Endothelial cell (in vitro differentiated cells): ENCODE measurements at regions not wholly inside any gene's neighbourhood (a gene's known extent, or its start where the extent isn't known, plus 50 kb on each side); places are given as distances from the start of the nearest gene placed in this dataset.

ENCODE experiments used
- DNase-seq: peaks from one replicate; pipeline ENCODE4 v3.0.0; 2021; ENCODE audit warnings: low spot score
- H3K27ac Mint-ChIP-seq: one replicate; pipeline ENCODE4 v1.8.0; 2021; ENCODE audit warnings: mixed read lengths, inconsistent platforms; ENCODE audit not compliant: unreplicated experiment
- H3K27me3 Mint-ChIP-seq: one replicate; pipeline ENCODE4 v1.8.0; 2021; ENCODE audit warnings: mild to moderate bottlenecking, moderate library complexity, mixed read lengths, inconsistent platforms; ENCODE audit not compliant: unreplicated experiment
- H3K36me3 Mint-ChIP-seq: one replicate; pipeline ENCODE4 v1.8.0; 2021; ENCODE audit warnings: mild to moderate bottlenecking, low read depth, mixed read lengths, inconsistent platforms; ENCODE audit not compliant: unreplicated experiment
- H3K4me1 Mint-ChIP-seq: one replicate; pipeline ENCODE4 v1.8.0; 2021; ENCODE audit warnings: mild to moderate bottlenecking, mixed read lengths, inconsistent platforms; ENCODE audit not compliant: unreplicated experiment
- H3K4me3 Mint-ChIP-seq: one replicate; pipeline ENCODE4 v1.8.0; 2021; ENCODE audit warnings: mild to moderate bottlenecking, mixed read lengths, inconsistent platforms; ENCODE audit not compliant: unreplicated experiment
- H3K9me3 Mint-ChIP-seq: one replicate; pipeline ENCODE4 v1.8.0; 2021; ENCODE audit warnings: mixed read lengths, inconsistent platforms; ENCODE audit not compliant: unreplicated experiment
- TF ChIP-seq, protein P1 (sequence below): fragments of 200-600 bp; sonication (generic); IDR thresholded peaks from one replicate; pipeline ENCODE4 v1.5.0; 2021; ENCODE audit warnings: antibody characterized with exemption; ENCODE audit not compliant: unreplicated experiment

DNA sequence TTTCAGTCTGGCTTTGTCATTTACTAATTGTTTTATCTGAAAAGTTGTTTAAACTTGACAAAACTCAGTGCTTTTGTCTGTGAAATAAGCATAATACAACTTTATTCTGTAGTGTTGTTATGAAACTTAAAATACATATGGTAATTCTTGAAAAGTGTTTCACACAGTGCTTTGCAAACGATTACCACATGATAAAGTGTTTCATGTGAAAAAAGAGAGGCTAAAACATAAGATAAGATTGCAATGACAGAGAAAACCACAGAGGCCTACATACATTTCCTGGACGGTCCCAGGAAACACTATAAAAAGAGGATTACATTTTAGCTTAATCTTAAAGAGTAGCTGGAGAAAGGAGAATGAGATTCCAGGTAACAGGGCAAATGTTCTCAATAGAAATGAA, 1934.6 kb upstream of the LRRTM1 start:
- H3K27ac Mint-ChIP-seq, result no peak overlapping the region
- H3K4me3 Mint-ChIP-seq, result no peak overlapping the region
- DNase-seq, result no peak
- no peaks in the 10 kb centered on the region for H3K36me3 Mint-ChIP-seq
- H3K4me1 Mint-ChIP-seq, result no peaks in the 10 kb centered on the region
- H3K9me3 Mint-ChIP-seq, result no peaks in the 10 kb centered on the region
- H3K27me3 Mint-ChIP-seq, result no peaks in the 10 kb centered on the region
- TF ChIP-seq, protein P1, sequence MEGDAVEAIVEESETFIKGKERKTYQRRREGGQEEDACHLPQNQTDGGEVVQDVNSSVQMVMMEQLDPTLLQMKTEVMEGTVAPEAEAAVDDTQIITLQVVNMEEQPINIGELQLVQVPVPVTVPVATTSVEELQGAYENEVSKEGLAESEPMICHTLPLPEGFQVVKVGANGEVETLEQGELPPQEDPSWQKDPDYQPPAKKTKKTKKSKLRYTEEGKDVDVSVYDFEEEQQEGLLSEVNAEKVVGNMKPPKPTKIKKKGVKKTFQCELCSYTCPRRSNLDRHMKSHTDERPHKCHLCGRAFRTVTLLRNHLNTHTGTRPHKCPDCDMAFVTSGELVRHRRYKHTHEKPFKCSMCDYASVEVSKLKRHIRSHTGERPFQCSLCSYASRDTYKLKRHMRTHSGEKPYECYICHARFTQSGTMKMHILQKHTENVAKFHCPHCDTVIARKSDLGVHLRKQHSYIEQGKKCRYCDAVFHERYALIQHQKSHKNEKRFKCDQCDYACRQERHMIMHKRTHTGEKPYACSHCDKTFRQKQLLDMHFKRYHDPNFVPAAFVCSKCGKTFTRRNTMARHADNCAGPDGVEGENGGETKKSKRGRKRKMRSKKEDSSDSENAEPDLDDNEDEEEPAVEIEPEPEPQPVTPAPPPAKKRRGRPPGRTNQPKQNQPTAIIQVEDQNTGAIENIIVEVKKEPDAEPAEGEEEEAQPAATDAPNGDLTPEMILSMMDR, result no peak

DNA sequence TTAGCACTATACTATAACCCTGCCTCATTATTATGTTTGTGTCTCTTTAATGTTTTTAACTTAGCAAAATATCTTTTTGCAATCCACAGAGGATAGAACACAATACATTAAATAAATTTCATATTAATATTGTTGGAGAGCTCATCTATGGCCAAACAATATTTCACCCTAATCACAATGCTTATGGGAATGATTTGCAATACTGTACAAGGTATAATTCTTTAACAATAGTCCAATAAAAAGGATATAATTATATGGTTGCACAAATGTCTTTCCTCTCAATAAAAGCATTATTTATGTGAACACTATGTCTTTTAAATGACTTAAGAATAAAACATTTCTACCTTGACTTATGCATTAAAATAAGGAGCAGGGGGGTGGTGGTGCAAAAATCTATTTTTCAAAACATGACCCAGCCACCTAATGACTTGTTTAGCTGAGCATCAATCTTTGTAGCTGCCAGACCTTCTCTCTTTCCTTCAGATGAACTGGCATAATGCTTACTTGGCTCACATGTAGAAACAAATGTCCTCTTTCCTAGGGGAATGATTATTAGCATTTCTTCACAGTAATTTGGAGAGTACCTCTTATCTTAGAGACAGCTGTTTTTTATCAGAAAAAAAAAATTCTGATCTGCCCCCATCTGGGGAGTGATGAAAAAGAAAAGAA, 1933.6 kb upstream of the LRRTM1 start:
- TF ChIP-seq, protein P1, result no peak
- no peak for DNase-seq
- no peaks in the 10 kb centered on the region for H3K36me3 Mint-ChIP-seq
- H3K4me1 Mint-ChIP-seq, result no peaks in the 10 kb centered on the region
- H3K4me3 Mint-ChIP-seq, result no peak overlapping the region
- H3K27me3 Mint-ChIP-seq, result no peaks in the 10 kb centered on the region
- H3K9me3 Mint-ChIP-seq, result no peaks in the 10 kb centered on the region
- no peak overlapping the region for H3K27ac Mint-ChIP-seq

DNA sequence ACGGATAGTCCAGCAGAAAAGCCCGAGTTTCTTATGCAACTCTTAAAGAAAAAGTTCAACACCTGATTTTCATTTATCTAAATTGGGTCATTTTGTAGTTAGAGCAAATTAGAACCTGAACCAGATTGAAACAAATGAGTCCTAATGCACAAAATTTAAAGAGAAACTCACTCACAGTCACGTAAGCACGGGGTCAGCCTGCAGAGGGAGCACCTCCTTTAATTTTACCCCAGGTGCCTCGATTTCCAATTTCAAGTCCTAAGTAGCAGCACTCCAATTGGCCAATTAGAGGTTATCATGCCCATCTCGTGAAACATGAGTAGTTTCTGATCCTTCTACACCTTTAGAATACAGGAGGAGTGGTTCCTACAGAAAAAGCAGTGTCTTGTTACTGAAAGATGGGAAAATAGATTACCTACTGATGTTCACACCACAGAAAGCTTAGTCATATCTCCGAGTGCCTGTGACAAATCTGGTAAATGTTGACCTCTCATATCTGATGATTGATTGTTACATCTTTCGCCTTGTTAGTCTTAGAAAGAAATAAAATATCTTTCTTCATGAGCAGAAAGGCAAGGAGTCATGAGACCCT, 1929.8 kb upstream of the LRRTM1 start:
- DNase-seq, result no peak
- no peak overlapping the region for H3K27ac Mint-ChIP-seq

GRCh38 chr2:82233806-82234205, 1929.3 kb upstream of the LRRTM1 start:
- no peak overlapping the region for H3K27ac Mint-ChIP-seq
- no peaks in the 10 kb centered on the region for H3K9me3 Mint-ChIP-seq
- H3K4me1 Mint-ChIP-seq, result no peaks in the 10 kb centered on the region
- no peak for DNase-seq
- H3K36me3 Mint-ChIP-seq, result no peaks in the 10 kb centered on the region
- no peak overlapping the region for H3K4me3 Mint-ChIP-seq
- no peaks in the 10 kb centered on the region for H3K27me3 Mint-ChIP-seq
- TF ChIP-seq, protein P1, result no peak

More for the DNA sequence above, 1929.8 kb upstream of the LRRTM1 start:
- Mint-ChIP-seq H3K9me3 (no peaks in the 10 kb centered on the region), H3K4me1 (no peaks in the 10 kb centered on the region), H3K4me3 (no peak overlapping the region), H3K27me3 (no peaks in the 10 kb centered on the region), H3K36me3 (no peaks in the 10 kb centered on the region)
- TF ChIP-seq, protein P1, result peak; percentile 25

DNA sequence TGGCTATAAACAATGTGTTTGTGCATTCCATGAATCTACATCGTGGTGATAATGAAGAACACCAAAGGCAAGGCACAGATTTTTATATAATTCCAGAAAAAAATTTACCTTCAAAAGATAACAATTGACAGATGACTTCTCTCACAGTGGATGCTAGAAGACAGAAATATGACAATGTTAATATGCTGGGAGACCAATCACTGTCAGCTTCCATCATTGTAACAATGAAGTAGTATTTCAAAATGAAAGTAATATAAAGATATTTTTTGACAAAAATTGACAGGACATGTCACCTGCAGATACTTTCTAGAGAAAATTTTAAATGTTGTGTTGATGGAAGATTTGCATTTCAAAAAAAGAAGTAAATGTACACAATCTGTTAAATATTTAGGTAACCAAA, 1925.9 kb upstream of the LRRTM1 start:
- H3K4me3 Mint-ChIP-seq, result no peak overlapping the region
- H3K4me1 Mint-ChIP-seq, result no peaks in the 10 kb centered on the region
- H3K36me3 Mint-ChIP-seq, result no peaks in the 10 kb centered on the region
- H3K27ac Mint-ChIP-seq, result no peak overlapping the region
- DNase-seq, result no peak
- TF ChIP-seq, protein P1, result no peak
- no peaks in the 10 kb centered on the region for H3K27me3 Mint-ChIP-seq
- no peaks in the 10 kb centered on the region for H3K9me3 Mint-ChIP-seq
